IPS-18c (cell line): ENCODE measurements at regions not wholly inside any gene's neighbourhood (a gene's known extent, or its start where the extent isn't known, plus 50 kb on each side); places are given as distances from the start of the nearest gene placed in this dataset.

Experiments used
- H3K4me3 ChIP-seq: 2 replicates; pipeline ENCODE4 v1.7.0; 2013; ENCODE audit warnings: low read depth, mild to moderate bottlenecking, low read length, moderate library complexity; ENCODE audit not compliant: insufficient read depth
- H3K9me3 ChIP-seq: one replicate; pipeline ENCODE4 v1.6.1; 2013; ENCODE audit warnings: mild to moderate bottlenecking, low read length, moderate library complexity; ENCODE audit not compliant: control insufficient read depth, insufficient read depth

GRCh38 chr5:154580422-154580821 lies 102.4 kb upstream of the HAND1 start:
- no peak overlapping the region for H3K4me3 ChIP-seq
- H3K9me3 ChIP-seq = no peaks in the 10 kb centered on the region

GRCh38 chr5:154577416-154577815 lies 99.4 kb upstream of the HAND1 start:
- Histone ChIP-seq H3K4me3 (no peak overlapping the region), H3K9me3 (no peaks in the 10 kb centered on the region)

GRCh38 chr5:154576429-154576806 lies 98.4 kb upstream of the HAND1 start:
- Histone ChIP-seq H3K9me3 (no peaks in the 10 kb centered on the region), H3K4me3 (no peak overlapping the region)

- Histone ChIP-seq H3K4me3 (no peak overlapping the region), H3K9me3 (no peaks in the 10 kb centered on the region)
Measured at GRCh38 chr5:154575546-154576428, 97.8 kb upstream of the HAND1 start.

- Histone ChIP-seq H3K9me3 (no peaks in the 10 kb centered on the region), H3K4me3 (no peak overlapping the region)
Measured at GRCh38 chr5:154573011-154573410, 95.0 kb upstream of the HAND1 start.

- H3K9me3 ChIP-seq = no peaks in the 10 kb centered on the region
- H3K4me3 ChIP-seq = no peak overlapping the region
Measured at GRCh38 chr5:154571325-154572035, 93.5 kb upstream of the HAND1 start.

GRCh38 chr5:154570572-154571324 lies 92.7 kb upstream of the HAND1 start:
- H3K4me3 ChIP-seq = no peak overlapping the region
- no peaks in the 10 kb centered on the region for H3K9me3 ChIP-seq

- no peak overlapping the region for H3K4me3 ChIP-seq
Measured at GRCh38 chr5:154568589-154568988, 90.6 kb upstream of the HAND1 start.

GRCh38 chr5:154567155-154567554 lies 89.1 kb upstream of the HAND1 start:
- H3K9me3 ChIP-seq = no peaks in the 10 kb centered on the region

More at GRCh38 chr5:154568589-154568988, 90.6 kb upstream of the HAND1 start:
- no peaks in the 10 kb centered on the region for H3K9me3 ChIP-seq

GRCh38 chr5:154566146-154566680 lies 88.2 kb upstream of the HAND1 start:
- Histone ChIP-seq H3K4me3 (no peak overlapping the region), H3K9me3 (no peaks in the 10 kb centered on the region)

More at GRCh38 chr5:154567155-154567554, 89.1 kb upstream of the HAND1 start:
- no peak overlapping the region for H3K4me3 ChIP-seq

GRCh38 chr5:154565123-154565522 lies 87.1 kb upstream of the HAND1 start:
- Histone ChIP-seq H3K9me3 (no peaks in the 10 kb centered on the region), H3K4me3 (no peak overlapping the region)

GRCh38 chr5:154562244-154562880 lies 84.3 kb upstream of the HAND1 start:
- Histone ChIP-seq H3K4me3 (no peak overlapping the region), H3K9me3 (no peaks in the 10 kb centered on the region)

GRCh38 chr5:154559398-154560276 lies 81.6 kb upstream of the HAND1 start:
- Histone ChIP-seq H3K4me3 (no peak overlapping the region), H3K9me3 (no peaks in the 10 kb centered on the region)

GRCh38 chr5:154557548-154557947 lies 79.5 kb upstream of the HAND1 start:
- H3K9me3 ChIP-seq = peaks cover 4% of the 10 kb centered on the region
- H3K4me3 ChIP-seq = no peak overlapping the region

- Histone ChIP-seq H3K9me3 (no peaks in the 10 kb centered on the region), H3K4me3 (no peak overlapping the region)
Measured at GRCh38 chr5:154547551-154547950, 69.5 kb upstream of the HAND1 start.

- no peaks in the 10 kb centered on the region for H3K9me3 ChIP-seq
- H3K4me3 ChIP-seq = no peak overlapping the region
Measured at GRCh38 chr5:154546719-154547118, 68.7 kb upstream of the HAND1 start.
